IMR-90 (cell line): ENCODE measurements at regions not wholly inside any gene's neighbourhood (a gene's known extent, or its start where the extent isn't known, plus 50 kb on each side); places are given as distances from the start of the nearest gene placed in this dataset.

Experiments used
- ATAC-seq: fragments of 200-7000 bp; cut with Tn5 transposase; 2 replicates; pipeline ENCODE4 v1.9.1; 2020; ENCODE audit warnings: low read depth, mild to moderate bottlenecking, moderate library complexity
- BruUV-seq: library from RNA; stranded (reverse); fragments of 400-500 nt; replicated peaks from 2 replicates; lab custom pipeline; 2021; lab: Mats Ljungman, UMichigan
- CTCF ChIA-PET: fragments of 300-600 bp; formaldehyde crosslinking; extraction: SDS; loops from one replicate; lab custom pipeline; 2021; ENCODE audit warnings: antibody characterized with exemption; lab: Yijun Ruan, JAX
- POLR2A ChIA-PET: fragments of 300-600 bp; sonication (Branson Sonifier 250); formaldehyde crosslinking; loops from one replicate; lab custom pipeline; 2022; ENCODE audit warnings: antibody characterized with exemption; ENCODE audit not compliant: unreplicated experiment; lab: Charles Lee
- DNase-seq: peaks from one replicate; pipeline ENCODE4 v3.0.0; 2013
- H2AFZ ChIP-seq: replicated peaks from 2 replicates; pipeline ENCODE3; 2013; ENCODE audit warnings: low read length, mild to moderate bottlenecking; ENCODE audit not compliant: poor library complexity
- H2AK5ac ChIP-seq: 2 replicates; pipeline ENCODE4 v1.6.1; 2013; ENCODE audit warnings: low read depth, low read length, inconsistent platforms
- H2AK9ac ChIP-seq: replicated peaks from 2 replicates; pipeline ENCODE3; 2013; ENCODE audit warnings: mild to moderate bottlenecking, low read depth, low read length, moderate library complexity; ENCODE audit not compliant: poor library complexity
- H2BK120ac ChIP-seq: 2 replicates; pipeline ENCODE4 v1.6.1; 2013; ENCODE audit warnings: low read depth, low read length, inconsistent platforms
- H2BK15ac ChIP-seq: 3 replicates; pipeline ENCODE4 v1.6.1; 2013; ENCODE audit warnings: low read depth, low read length, inconsistent platforms
- H2BK20ac ChIP-seq: 2 replicates; pipeline ENCODE4 v1.6.1; 2013; ENCODE audit warnings: low read depth, mild to moderate bottlenecking, inconsistent platforms, low read length, moderate library complexity
- H2BK5ac ChIP-seq: 2 replicates; pipeline ENCODE4 v1.6.1; 2013; ENCODE audit warnings: mild to moderate bottlenecking, low read depth, low read length, inconsistent platforms; ENCODE audit not compliant: poor library complexity, severe bottlenecking
- H3K14ac ChIP-seq: replicated peaks from 2 replicates; pipeline ENCODE4 v1.6.1; 2013; ENCODE audit warnings: low read depth, low read length, inconsistent platforms
- H3K18ac ChIP-seq: 2 replicates; pipeline ENCODE4 v1.6.1; 2013; ENCODE audit warnings: low read depth, low read length, control low read depth
- H3K23ac ChIP-seq: 2 replicates; pipeline ENCODE4 v1.6.1; 2013; ENCODE audit warnings: low read depth, low read length, inconsistent platforms
- H3K27ac ChIP-seq: 2 replicates; pipeline ENCODE4 v1.5.1; 2013; ENCODE audit warnings: mild to moderate bottlenecking, control low read depth, low read length; ENCODE audit not compliant: insufficient read depth
- H3K27me3 ChIP-seq: 2 replicates; pipeline ENCODE4 v1.6.1; 2013; ENCODE audit warnings: low read length; ENCODE audit not compliant: control insufficient read depth, insufficient read depth
- H3K36me3 ChIP-seq: 2 replicates; pipeline ENCODE4 v1.6.1; 2013; ENCODE audit warnings: low read length, mixed read lengths; ENCODE audit not compliant: control insufficient read depth, insufficient read depth
- H3K4ac ChIP-seq: 2 replicates; pipeline ENCODE4 v1.6.1; 2013; ENCODE audit warnings: low read depth, low read length, inconsistent platforms
- H3K4me1 ChIP-seq: 2 replicates; pipeline ENCODE4 v1.6.1; 2013; ENCODE audit warnings: low read length, mixed read lengths; ENCODE audit not compliant: control insufficient read depth, insufficient read depth
- H3K4me2 ChIP-seq: 2 replicates; pipeline ENCODE4 v1.6.1; 2013; ENCODE audit warnings: low read depth, mild to moderate bottlenecking, control low read depth, low read length, moderate library complexity
- H3K4me3 ChIP-seq: 2 replicates; pipeline ENCODE4 v1.5.1; 2013; ENCODE audit warnings: low read depth, mild to moderate bottlenecking, control low read depth, low read length, moderate library complexity; ENCODE audit not compliant: insufficient read depth
- H3K56ac ChIP-seq: 2 replicates; pipeline ENCODE4 v1.6.1; 2013; ENCODE audit warnings: low read length, inconsistent platforms; ENCODE audit not compliant: insufficient read depth; ENCODE audit errors: extremely low read depth
- H3K79me1 ChIP-seq, 2 experiments: 2 replicates each; pipeline ENCODE4 v1.6.1; 2013; ENCODE audit warnings: low read length in 2 of 2, inconsistent platforms in 1 of 2, low read depth in 1 of 2
- H3K9ac ChIP-seq: 2 replicates; pipeline ENCODE4 v1.6.1; 2013; ENCODE audit warnings: low read depth, low read length, control low read depth
- H3K9me1 ChIP-seq: 2 replicates; pipeline ENCODE4 v1.6.1; 2013; ENCODE audit warnings: low read length, inconsistent platforms; ENCODE audit not compliant: insufficient read depth
- H3K9me3 ChIP-seq: 2 replicates; pipeline ENCODE4 v1.6.1; 2013; ENCODE audit warnings: low read length; ENCODE audit not compliant: control insufficient read depth, insufficient read depth
- H4K20me1 ChIP-seq: 2 replicates; pipeline ENCODE4 v1.6.1; 2013; ENCODE audit warnings: low read length, inconsistent platforms; ENCODE audit not compliant: insufficient read depth
- H4K5ac ChIP-seq: 2 replicates; pipeline ENCODE4 v1.6.1; 2013; ENCODE audit warnings: mild to moderate bottlenecking, low read depth, low read length, control low read depth
- H4K8ac ChIP-seq, 2 experiments: 2 replicates each; pipeline ENCODE4 v1.6.1; 2013; ENCODE audit warnings: low read depth in 2 of 2, low read length in 2 of 2, control low read depth in 1 of 2, inconsistent platforms in 1 of 2
- H4K91ac ChIP-seq: 2 replicates; pipeline ENCODE4 v1.6.1; 2013; ENCODE audit warnings: low read depth, low read length, inconsistent platforms; ENCODE audit not compliant: insufficient read depth
- BHLHE40 ChIP-seq: fragments of 150-350 bp; IDR thresholded peaks from 2 replicates; pipeline ENCODE4 v1.6.1; 2016; ENCODE audit warnings: mild to moderate bottlenecking, low read depth, low read length
- CEBPB ChIP-seq: IDR thresholded peaks from 2 replicates; pipeline ENCODE4 v1.6.1; 2012; ENCODE audit warnings: low read depth, low read length, improper control_type of control experiment
- ELK1 ChIP-seq: fragments of 150-350 bp; IDR thresholded peaks from 2 replicates; pipeline ENCODE4 v1.6.1; 2016; ENCODE audit warnings: low read depth, mild to moderate bottlenecking, low read length, moderate library complexity, borderline replicate concordance
- RAD21 ChIP-seq: IDR thresholded peaks from 2 replicates; pipeline ENCODE4 v1.6.1; 2012; ENCODE audit warnings: low read length, improper control_type of control experiment
- RCOR1 ChIP-seq: IDR thresholded peaks from 2 replicates; pipeline ENCODE4 v1.6.1; 2012; ENCODE audit warnings: mild to moderate bottlenecking, low read length, improper control_type of control experiment; ENCODE audit not compliant: insufficient replicate concordance
- WGBS, 2 experiments: methylation state at CpG; one replicate each; pipeline versions ENCODE4 v1.1.5 to v1.1.7; 2013; ENCODE audit warnings: missing lambda C conversion rate in 2 of 2; ENCODE audit not compliant: insufficient read length in 1 of 2; ENCODE audit errors: extremely low coverage in 2 of 2; 5-methylcytosine and 5-hydroxymethylcytosine counted together
- dilution Hi-C: fragments of 300-500 bp; cut with HindIII; formaldehyde crosslinking; loops from one replicate; pipeline ENCODE4 v1.14.3; 2018; ENCODE audit warnings: low sequenced_read_pairs; ENCODE audit not compliant: unreplicated experiment
- in situ Hi-C: fragments of 300-500 bp; cut with MboI; formaldehyde crosslinking; loops from 3 replicates; pipeline ENCODE4 v1.14.3; 2019; ENCODE audit warnings: low sequenced_read_pairs, inconsistent platforms, mixed read lengths
- intact Hi-C: fragments of 100-400 bp; cut with micrococcal nuclease; formaldehyde crosslinking; loops from 2 replicates; pipeline ENCODE4 v1.10.0; 2022

- no peak overlapping the region for H2AFZ ChIP-seq
- no peak overlapping the region for H3K23ac ChIP-seq
- 0 out of 2 replicates have a peak, but pooled peaks cover 3% of the 10 kb centered on the region for H3K9me1 ChIP-seq
- no peak overlapping the region for H2BK120ac ChIP-seq
- H3K4ac ChIP-seq: no peak overlapping the region
- dilution Hi-C loops: no loop called here
- H3K9ac ChIP-seq: no peak overlapping the region; the same call in 1 of the 2 replicates
- no peaks in the 10 kb centered on the region for H3K9me3 ChIP-seq
- no peak overlapping the region for H4K8ac ChIP-seq
- no peak overlapping the region for H4K5ac ChIP-seq
- H3K79me1 ChIP-seq: no peaks in the 10 kb centered on the region
- H2BK20ac ChIP-seq: no peak overlapping the region
- no peak overlapping the region for H2AK5ac ChIP-seq
- H3K4me3 ChIP-seq: no peak overlapping the region
- TF ChIP-seq RCOR1 (no peak), CEBPB (peak; percentile 61; the same call in 1 of the 2 replicates), RAD21 (no peak), ELK1 (no peak), BHLHE40 (no peak)
- H3K14ac ChIP-seq: no peak overlapping the region
- no peaks in the 10 kb centered on the region; the same call in 1 of the 2 replicates for H3K27me3 ChIP-seq
- no peaks in the 10 kb centered on the region for H3K36me3 ChIP-seq
- no CpG with 5 or more reads among the region's 2 CpGs for WGBS, 2 experiments
- in situ Hi-C loops: no loop called here
- H3K27ac ChIP-seq: no peak overlapping the region
- no TSS peak for BruUV-seq
- ATAC-seq: peak; percentile 44; the same call in 1 of the 2 replicates
- no peak for DNase-seq
- no peak overlapping the region for H3K4me2 ChIP-seq
- H2BK15ac ChIP-seq: no peak overlapping the region
- CTCF ChIA-PET: no interaction called here
- no peak overlapping the region for H2BK5ac ChIP-seq
- no peak overlapping the region for H4K91ac ChIP-seq
- H3K56ac ChIP-seq: no peak overlapping the region
- H3K4me1 ChIP-seq: peaks cover 2% of the 10 kb centered on the region; the same call in 1 of the 2 replicates
- POLR2A ChIA-PET: no interaction called here
- no peaks in the 10 kb centered on the region for H4K20me1 ChIP-seq
- H3K18ac ChIP-seq: no peak overlapping the region
- H2AK9ac ChIP-seq: no peak overlapping the region
- intact Hi-C loops: no loop called here
Measured at GRCh38 chr4:78693777-78694456, 82.2 kb upstream of the BMP2K start.
